HG03378 (cell line): ENCODE measurements at regions not wholly inside any gene's neighbourhood (a gene's known extent, or its start where the extent isn't known, plus 50 kb on each side); places are given as distances from the start of the nearest gene placed in this dataset.
"Not testable (repeated sequence)": the region's sequence is repeated elsewhere in the genome, so short reads cannot be mapped to it uniquely, and the experiment has no call there.

Experiments
- ATAC-seq: cut with Tn5 transposase; IDR thresholded peaks from one replicate; pipeline ENCODE4 v1.9.1; 2021; ENCODE audit warnings: mild to moderate bottlenecking, moderate library complexity; ENCODE audit not compliant: unreplicated experiment

DNA sequence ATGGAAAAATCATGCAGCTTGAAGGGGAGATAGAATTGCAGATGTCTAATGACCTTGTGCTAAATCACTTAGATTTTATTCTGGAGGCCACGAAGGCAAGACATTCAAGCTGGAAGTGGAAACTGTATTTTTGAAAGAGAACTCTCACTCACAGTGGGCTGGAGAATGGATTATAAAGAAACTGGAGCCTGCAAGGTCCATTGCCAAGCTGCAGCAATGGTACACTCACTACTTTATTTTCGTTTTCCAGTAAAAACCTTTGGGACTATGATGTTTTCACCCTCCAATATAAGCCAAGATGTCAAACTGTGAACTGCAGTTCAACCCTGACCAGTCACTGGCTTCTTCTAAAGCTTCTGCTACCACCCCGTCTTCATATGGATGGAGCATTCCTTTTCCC, 62.0 kb downstream of the SKIDA1 start:
- ATAC-seq, result no peak

DNA sequence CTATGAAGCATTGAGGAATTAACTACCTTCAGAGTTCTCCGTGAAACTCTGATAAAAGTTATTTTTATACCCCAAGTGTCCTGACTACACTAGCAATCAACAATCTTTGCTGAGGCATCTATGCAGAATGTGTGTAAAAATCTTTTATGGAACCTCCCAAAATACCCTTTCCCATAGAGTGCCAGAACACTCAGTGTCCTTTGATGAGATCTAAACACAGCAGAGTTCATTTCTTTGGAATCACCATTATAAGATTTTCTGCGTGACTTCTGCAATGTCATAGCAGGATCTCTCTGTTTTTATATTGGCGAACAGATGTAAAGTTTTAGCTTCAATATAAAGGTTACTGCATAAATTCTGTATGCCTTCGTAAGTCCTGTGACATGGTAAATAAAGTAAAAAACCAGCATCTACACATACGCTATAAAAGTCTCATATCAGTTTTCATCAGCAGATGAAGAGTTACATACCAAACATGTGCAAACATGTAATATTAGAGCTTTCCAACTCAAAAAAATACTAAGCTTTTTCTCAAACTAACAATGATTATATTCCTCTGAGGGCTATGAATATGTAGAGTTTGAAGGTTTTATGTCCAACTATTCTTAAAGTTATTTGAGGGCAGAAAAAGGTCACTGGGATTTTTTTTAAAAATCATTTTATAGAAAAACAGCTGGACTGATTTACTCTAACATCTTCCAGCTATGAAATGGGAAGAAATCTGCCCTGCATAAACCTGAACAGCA, 67.2 kb downstream of the SKIDA1 start:
- ATAC-seq, result no peak

GRCh38 chr10:21456160-21456559, 69.3 kb downstream of the SKIDA1 start:
- no peak for ATAC-seq

- no peak for ATAC-seq
Measured at GRCh38 chr10:21452203-21452602, 73.3 kb downstream of the SKIDA1 start.

GRCh38 chr10:21449288-21449966, 76.1 kb downstream of the SKIDA1 start:
- peak; percentile 94 for ATAC-seq

GRCh38 chr10:21445163-21445562, 80.3 kb downstream of the SKIDA1 start:
- ATAC-seq, result no peak

DNA sequence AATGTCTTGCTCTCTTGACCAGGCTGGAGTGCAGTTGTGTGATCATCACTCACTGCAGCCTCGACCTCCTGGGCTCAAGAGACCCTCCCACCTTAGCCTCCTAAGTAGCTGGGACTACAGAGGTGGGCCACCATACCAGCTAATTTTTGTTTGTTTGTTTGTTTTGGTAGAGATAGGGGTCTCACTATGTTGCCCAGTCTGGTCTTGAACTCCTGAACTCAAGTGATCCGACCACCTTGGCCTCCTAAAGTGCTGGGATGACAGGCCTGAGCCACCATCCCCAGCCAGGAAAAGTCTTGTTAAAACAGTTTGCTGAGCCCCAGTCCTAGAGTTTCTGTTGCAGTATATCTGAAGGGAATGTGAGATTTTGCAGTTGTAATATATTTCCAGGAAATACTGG, 83.9 kb downstream of the SKIDA1 start:
- ATAC-seq, result no peak

DNA sequence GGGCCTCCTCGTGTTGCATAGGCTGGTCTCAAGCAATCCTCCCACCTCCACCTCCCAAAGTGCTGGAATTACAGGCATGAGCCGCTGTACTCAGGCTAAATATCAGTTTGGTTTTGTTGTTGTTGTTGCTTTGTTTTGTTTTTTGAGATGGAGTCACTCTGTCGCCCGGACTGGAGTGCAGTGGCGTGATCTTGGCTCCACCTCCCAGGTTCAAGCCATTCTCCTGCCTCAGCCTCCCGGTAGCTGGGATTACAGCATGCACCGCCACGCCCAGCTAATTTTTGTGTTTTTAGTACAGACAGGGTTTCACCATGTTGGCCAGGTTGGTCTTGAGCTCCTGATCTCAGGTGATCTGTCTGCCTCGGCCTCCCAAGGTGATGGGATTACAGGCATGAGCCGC, 86.6 kb downstream of the SKIDA1 start:
- ATAC-seq, result not testable (repeated sequence)

DNA sequence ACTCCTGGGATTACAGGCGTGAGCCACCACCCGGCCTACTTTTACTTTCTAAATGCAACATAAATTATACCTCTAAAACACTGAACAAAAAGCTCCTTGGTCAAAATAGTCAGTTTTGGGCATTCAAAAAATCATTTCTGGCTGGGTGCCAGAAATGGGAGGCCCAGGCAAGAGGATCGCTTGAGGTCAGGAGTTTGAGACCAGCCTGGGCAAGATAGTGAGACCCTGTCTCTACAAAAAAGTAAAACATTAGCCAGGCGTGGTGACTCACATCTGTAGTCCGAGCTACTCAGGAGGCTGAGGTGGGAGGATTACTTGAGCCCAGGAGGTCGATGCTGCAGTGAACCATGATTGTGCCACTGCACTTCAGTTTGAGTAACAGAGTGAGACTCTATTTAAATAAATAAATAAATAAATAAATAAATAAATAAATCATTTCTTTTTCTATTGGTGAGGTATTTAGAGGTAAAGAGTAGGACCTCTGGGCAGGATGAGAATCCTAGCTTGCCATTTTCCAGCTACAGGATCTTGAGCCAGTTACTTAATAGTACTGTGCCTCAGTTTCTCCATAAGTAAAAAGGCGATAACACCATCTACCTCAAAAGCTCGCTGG, 87.6 kb downstream of the SKIDA1 start:
- no peak for ATAC-seq

GRCh38 chr10:21432266-21432665, 93.2 kb downstream of the SKIDA1 start:
- ATAC-seq, result no peak

DNA sequence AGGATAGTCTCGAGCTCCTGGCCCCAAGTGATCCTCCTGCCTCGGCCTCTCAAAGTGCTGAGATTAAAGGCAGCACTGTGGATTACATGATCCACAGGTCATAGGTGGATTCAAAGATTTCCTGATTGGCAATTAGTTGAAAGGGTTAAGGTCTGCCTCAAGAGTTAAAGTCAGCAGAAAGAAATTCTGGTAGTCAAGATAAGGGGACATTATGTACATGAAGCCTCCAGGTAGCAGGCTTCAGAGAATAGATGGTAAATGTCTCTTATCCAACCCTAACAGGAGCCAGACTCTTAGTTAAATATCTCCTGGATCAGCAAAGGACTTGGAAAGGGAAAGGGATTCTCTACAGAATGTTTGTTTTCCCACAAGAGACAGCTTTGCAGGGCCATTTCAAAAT, 93.7 kb downstream of the SKIDA1 start:
- no peak for ATAC-seq

DNA sequence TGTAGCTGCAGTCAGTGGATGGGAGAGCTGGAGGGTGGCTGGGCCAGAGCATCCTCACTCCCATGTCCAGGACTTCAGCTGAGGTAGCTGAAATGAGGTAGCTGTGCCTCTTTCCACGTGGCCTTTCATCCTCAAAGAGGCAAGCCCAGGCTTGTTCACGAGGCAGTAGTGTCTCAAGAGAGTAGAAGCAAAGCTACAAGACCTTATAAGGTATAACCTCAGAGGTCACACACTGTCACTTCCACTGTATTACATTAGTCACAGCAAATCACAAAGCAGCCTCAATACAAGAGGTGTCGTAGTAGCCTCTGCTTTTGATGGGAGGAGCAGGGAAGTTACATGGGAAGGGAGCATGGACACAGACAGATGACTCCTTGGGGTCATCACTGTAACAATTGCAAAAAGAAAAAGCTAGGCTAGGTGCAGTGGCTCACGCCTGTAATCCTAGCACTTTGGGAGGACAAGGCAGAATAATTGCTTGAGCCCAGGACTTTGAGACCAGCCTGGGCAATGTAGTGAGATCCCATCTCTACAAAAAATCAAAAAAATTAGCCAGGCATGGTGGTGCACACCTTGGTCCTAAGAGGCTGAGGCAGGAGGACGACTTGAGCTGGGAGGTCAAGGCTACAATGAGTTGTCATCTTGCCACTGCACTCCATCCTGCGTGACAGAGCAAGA, 97.5 kb downstream of the SKIDA1 start:
- ATAC-seq, result peak; percentile 87

- ATAC-seq, result no peak
Measured at GRCh38 chr10:21424459-21424861, 101.0 kb downstream of the SKIDA1 start.

DNA sequence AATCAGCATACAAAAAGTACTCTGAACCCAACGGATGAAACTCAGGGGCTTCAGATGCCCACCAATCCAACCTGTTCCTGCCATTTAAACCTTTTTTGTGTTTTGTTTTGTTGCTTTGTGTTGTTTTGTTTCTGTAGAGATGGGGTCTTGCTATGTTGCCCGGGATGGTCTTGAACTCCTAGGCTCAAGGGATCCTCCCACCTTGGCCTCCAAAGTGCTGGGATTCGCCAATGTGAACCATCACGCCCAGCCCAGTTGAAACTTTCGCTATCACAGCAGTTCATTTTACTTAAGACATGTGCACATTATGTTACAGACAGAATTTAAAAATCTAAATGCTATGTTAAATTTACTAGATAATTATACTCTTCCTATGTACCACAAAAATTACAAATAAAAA, 101.6 kb downstream of the SKIDA1 start:
- ATAC-seq, result no peak

GRCh38 chr10:21423338-21423737, 102.1 kb downstream of the SKIDA1 start:
- ATAC-seq, result no peak

- no peak for ATAC-seq
Measured at GRCh38 chr10:21421794-21422193, 103.7 kb downstream of the SKIDA1 start.

DNA sequence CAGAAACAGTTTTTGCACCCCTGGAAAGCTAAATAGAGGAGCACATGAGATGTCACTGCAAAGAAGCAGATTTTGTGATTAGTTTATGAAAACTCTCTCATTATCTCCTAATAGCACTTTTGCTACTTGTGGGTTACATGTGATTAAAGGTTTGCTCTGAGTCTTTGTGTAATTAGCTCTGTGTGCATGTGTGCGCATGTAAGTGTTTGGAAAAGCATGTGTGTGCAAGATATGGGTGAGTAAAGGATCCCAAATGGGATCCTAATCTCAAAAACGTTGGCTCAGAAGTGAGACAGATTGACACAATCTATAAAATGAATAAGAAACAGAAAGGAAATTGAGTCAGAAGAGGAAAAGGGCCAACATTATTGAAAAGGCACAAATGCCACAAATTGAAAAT, 104.5 kb downstream of the SKIDA1 start:
- no peak for ATAC-seq

DNA sequence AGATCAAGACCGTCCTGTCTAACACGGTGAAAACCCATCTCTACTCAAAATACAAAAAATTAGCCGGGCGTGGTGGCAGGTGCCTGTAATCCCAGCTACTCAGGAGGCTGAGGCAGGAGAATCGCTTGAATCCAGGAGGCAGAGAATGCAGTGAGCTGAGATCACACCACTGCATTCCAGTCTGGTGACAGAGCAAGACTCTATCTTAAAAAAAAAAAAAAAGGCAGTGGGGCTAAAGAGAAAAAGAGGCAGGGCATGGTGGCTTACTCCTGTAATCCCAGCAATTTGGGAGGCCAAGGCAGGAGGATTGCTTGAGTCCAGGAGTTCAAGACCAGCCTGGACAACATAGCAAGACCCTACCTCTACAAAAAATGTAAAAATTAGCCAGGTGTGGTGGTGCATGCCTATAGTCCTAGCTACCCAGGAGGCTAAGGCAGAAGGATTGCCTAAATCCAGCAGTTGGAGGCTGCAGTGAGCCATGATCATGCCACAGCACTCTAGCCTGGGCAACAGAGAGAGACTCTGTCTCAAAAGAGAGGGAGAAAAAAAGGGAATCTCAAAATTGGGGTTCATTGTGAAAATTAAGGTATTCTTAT, 106.4 kb downstream of the SKIDA1 start:
- ATAC-seq, result not testable (repeated sequence)

- ATAC-seq, result no peak
Measured at GRCh38 chr10:21417172-21417712, 108.2 kb downstream of the SKIDA1 start.

DNA sequence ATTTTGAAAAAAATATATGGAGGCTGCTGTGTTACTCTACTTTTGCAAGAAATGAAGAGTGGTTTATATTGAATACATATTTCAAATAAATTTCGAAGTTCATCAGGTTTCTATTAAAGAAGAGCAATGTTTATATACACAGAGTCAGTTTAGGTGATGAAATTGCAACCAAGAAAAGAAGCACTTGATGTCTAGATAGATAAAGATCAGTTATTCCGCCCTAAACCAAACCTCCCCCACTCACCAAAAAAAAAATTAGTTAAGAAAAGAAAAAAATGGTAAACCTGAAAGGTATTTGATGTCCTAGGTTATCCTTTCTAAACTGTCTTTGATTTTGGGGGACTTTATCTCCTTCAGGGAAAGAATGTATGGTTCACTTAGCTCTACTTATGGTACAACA, 111.8 kb downstream of the SKIDA1 start:
- ATAC-seq, result no peak

GRCh38 chr10:21413268-21413667, 112.2 kb downstream of the SKIDA1 start:
- ATAC-seq, result no peak
